ENCODE measurements at regions not wholly inside any gene's neighbourhood (a gene's known extent, or its start where the extent isn't known, plus 50 kb on each side); places are given as distances from the start of the nearest gene placed in this dataset.

DNA sequence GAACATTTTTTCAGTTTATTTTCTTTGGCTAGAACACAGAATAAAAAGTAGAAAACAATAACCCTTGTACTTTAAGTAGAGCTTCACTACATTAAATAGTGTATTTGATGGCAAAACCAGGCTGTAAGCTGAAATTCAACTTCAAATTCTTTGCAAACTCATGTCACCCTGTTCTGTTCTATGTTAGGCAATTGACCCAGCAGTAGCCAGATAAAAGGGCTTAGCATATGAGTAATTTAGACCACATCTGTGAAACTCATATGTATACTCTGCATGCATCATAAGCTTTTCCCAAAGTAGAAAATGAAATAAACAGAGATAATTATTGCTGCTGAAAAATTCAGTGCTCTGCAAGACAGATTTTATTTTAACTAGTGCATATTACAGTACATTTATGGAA, 150.2 kb downstream of the GNAI1 start:
- ChIA-PET CTCF (interaction anchor here (0.7 kb wide), 1 partner anchor 1671 kb away, joined by 3 read pairs; no protein-coding TSS in a partner anchor), POLR2A (no interaction called here)
- TF ChIP-seq, protein P1, sequence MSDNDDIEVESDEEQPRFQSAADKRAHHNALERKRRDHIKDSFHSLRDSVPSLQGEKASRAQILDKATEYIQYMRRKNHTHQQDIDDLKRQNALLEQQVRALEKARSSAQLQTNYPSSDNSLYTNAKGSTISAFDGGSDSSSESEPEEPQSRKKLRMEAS (IDR thresholded peaks at IDR 0.05; ENCODE audit: insufficient read depth, insufficient read length): no peak
- no peak for TF ChIP-seq JUN (IDR thresholded peaks at IDR 0.05; ENCODE audit: borderline replicate concordance, insufficient read depth, insufficient read length, low read depth)
- TF ChIP-seq GATA2 (IDR thresholded peaks at IDR 0.05; ENCODE audit: insufficient read depth, insufficient read length, low read depth, low read length): no peak
- H3K79me2 ChIP-seq (ENCODE audit: control insufficient read depth, insufficient read depth, low read length): no peaks in the 10 kb centered on the region
- no peak overlapping the region for H3K27ac ChIP-seq (ENCODE audit: insufficient read depth, low read depth, low read length)
- H3K9ac ChIP-seq (replicated peaks; ENCODE audit: extremely low read depth, insufficient read depth, low read length): no peak overlapping the region
- dilution Hi-C loops (cut with MboI; ENCODE audit: extremely low pct_ligation_motif_present, low sequenced_read_pairs) (no loop called here), intact Hi-C loops (cut with micrococcal nuclease) (no loop called here)
- H2AFZ ChIP-seq (ENCODE audit: low read depth, low read length): no peak overlapping the region
- no peak overlapping the region for H3K4me3 ChIP-seq (replicated peaks in 1 of 3; ENCODE audit: insufficient read depth in 1 of 3, low read depth in 1 of 3, low read length in 3 of 3)
- H3K36me3 ChIP-seq (ENCODE audit: control insufficient read depth in 2 of 2, extremely low read depth in 1 of 2, insufficient read depth in 2 of 2, low read length in 2 of 2): no peaks in the 10 kb centered on the region
- H3K27me3 ChIP-seq (ENCODE audit: control insufficient read depth in 2 of 2, insufficient read depth in 2 of 2, low read length in 2 of 2): no peaks in the 10 kb centered on the region
- H3K4me1 ChIP-seq (ENCODE audit: control insufficient read depth, extremely low read depth, insufficient read depth, low read length): no peaks in the 10 kb centered on the region
- no peaks in the 10 kb centered on the region for H3K9me3 ChIP-seq (replicated peaks; ENCODE audit: control insufficient read depth, insufficient read depth, low read length)
- no peak overlapping the region for H3K4me2 ChIP-seq (ENCODE audit: insufficient read depth, low read length)
- DNase-seq (ENCODE audit: low read depth, low spot score): no peak
- H3K9me1 ChIP-seq (replicated peaks; ENCODE audit: control insufficient read depth, extremely low read depth, insufficient read depth, low read length): no peaks in the 10 kb centered on the region
- no peak for FAIRE-seq
- BruUV-seq (replicated peaks): no TSS peak
- H4K20me1 ChIP-seq (replicated peaks; ENCODE audit: control insufficient read depth, extremely low read depth, insufficient read depth, low read length): no peaks in the 10 kb centered on the region

DNA sequence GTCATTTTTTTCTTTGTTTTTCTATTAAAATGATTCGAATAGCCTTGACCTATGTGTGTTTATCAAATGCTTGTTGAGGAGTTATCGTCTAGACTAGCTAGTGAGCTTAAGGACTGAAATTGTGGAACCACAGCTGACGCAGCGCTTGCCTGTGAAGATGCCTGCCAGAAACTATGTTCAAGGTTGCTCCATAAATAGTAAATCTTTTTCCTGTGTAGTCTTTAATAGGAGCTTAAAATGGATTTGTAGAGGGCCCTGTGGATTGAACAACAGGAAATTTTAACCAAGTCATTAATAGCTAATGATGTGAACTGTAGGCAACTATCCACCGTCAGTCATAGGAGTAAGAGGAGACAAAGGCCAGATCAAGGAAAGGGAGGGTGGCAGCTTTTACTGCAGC, 145.1 kb downstream of the GNAI1 start:
- dilution Hi-C loops (cut with MboI; ENCODE audit: extremely low pct_ligation_motif_present, low sequenced_read_pairs) (no loop called here), intact Hi-C loops (cut with micrococcal nuclease) (no loop called here)
- Histone ChIP-seq H3K9me3 (replicated peaks; ENCODE audit: control insufficient read depth, insufficient read depth, low read length) (no peaks in the 10 kb centered on the region), H3K79me2 (ENCODE audit: control insufficient read depth, insufficient read depth, low read length) (no peaks in the 10 kb centered on the region), H3K36me3 (ENCODE audit: control insufficient read depth in 2 of 2, extremely low read depth in 1 of 2, insufficient read depth in 2 of 2, low read length in 2 of 2) (no peaks in the 10 kb centered on the region), H3K27me3 (ENCODE audit: control insufficient read depth in 2 of 2, insufficient read depth in 2 of 2, low read length in 2 of 2) (no peaks in the 10 kb centered on the region), H3K9ac (replicated peaks; ENCODE audit: extremely low read depth, insufficient read depth, low read length) (no peak overlapping the region), H3K4me1 (ENCODE audit: control insufficient read depth, extremely low read depth, insufficient read depth, low read length) (peaks cover 7% of the 10 kb centered on the region), H2AFZ (ENCODE audit: low read depth, low read length) (no peak overlapping the region), H4K20me1 (replicated peaks; ENCODE audit: control insufficient read depth, extremely low read depth, insufficient read depth, low read length) (no peaks in the 10 kb centered on the region), H3K9me1 (replicated peaks; ENCODE audit: control insufficient read depth, extremely low read depth, insufficient read depth, low read length) (no peaks in the 10 kb centered on the region), H3K4me2 (ENCODE audit: insufficient read depth, low read length) (no peak overlapping the region), H3K4me3 (replicated peaks in 1 of 3; ENCODE audit: insufficient read depth in 1 of 3, low read depth in 1 of 3, low read length in 3 of 3) (no peak overlapping the region), H3K27ac (ENCODE audit: insufficient read depth, low read depth, low read length) (no peak overlapping the region)
- DNase-seq (ENCODE audit: low read depth, low spot score) (peak; percentile 25), FAIRE-seq (peak; percentile 48)
- no peak for TF ChIP-seq JUN (IDR thresholded peaks at IDR 0.05; ENCODE audit: borderline replicate concordance, insufficient read depth, insufficient read length, low read depth)
- TF ChIP-seq, protein P1 (IDR thresholded peaks at IDR 0.05; ENCODE audit: insufficient read depth, insufficient read length): no peak
- no peak for TF ChIP-seq POLR2AphosphoS5 (IDR thresholded peaks at IDR 0.05; ENCODE audit: insufficient read depth, low read depth, low read length)
- TF ChIP-seq, protein P2, sequence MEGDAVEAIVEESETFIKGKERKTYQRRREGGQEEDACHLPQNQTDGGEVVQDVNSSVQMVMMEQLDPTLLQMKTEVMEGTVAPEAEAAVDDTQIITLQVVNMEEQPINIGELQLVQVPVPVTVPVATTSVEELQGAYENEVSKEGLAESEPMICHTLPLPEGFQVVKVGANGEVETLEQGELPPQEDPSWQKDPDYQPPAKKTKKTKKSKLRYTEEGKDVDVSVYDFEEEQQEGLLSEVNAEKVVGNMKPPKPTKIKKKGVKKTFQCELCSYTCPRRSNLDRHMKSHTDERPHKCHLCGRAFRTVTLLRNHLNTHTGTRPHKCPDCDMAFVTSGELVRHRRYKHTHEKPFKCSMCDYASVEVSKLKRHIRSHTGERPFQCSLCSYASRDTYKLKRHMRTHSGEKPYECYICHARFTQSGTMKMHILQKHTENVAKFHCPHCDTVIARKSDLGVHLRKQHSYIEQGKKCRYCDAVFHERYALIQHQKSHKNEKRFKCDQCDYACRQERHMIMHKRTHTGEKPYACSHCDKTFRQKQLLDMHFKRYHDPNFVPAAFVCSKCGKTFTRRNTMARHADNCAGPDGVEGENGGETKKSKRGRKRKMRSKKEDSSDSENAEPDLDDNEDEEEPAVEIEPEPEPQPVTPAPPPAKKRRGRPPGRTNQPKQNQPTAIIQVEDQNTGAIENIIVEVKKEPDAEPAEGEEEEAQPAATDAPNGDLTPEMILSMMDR (IDR thresholded peaks at IDR 0.05; ENCODE audit: extremely low read depth in 1 of 2, insufficient read depth in 1 of 2, low read depth in 1 of 2, low read length in 2 of 2): no peak
- ChIA-PET CTCF (no interaction called here), POLR2A (no interaction called here)
- BruUV-seq (replicated peaks): no TSS peak

Data from endothelial cell of umbilical vein (primary cell).